ENCODE measurements at regions not wholly inside any gene's neighbourhood (a gene's known extent, or its start where the extent isn't known, plus 50 kb on each side); places are given as distances from the start of the nearest gene placed in this dataset.

- DNase-seq (ENCODE audit: extremely low spot score, insufficient read length, low read depth) (no peak), FAIRE-seq (no peak)
These were observed 1117.8 kb downstream of the IGSF11 start for GRCh38 chr3:117916839-117917238.

DNA sequence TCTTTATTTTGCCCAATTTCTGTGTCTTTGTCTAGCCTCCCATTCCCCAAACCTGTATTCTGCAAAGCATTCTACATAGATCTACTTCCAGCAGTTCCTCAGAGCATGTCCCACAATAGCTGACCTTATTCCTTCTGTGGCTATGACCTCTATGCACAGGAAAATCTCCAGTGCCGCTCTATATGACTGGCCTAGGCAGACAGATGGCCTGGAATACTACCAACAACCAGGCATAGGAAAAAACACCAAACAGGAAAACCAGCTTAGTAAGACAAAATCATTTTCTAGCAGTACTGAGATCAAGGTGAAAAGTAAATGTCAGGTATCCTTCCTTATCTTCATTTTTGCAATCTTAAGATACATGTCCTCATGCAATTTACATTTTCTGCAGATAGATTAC is 1115.0 kb downstream of the IGSF11 start:
- no peak for FAIRE-seq
- no peak for DNase-seq (ENCODE audit: extremely low spot score, insufficient read length, low read depth)

GRCh38 chr3:117920253-117920898 is 1114.3 kb downstream of the IGSF11 start:
- DNase-seq (ENCODE audit: extremely low spot score, insufficient read length, low read depth) (no peak), FAIRE-seq (no peak)

GRCh38 chr3:117921411-117921810 is 1113.2 kb downstream of the IGSF11 start:
- no peak for DNase-seq (ENCODE audit: extremely low spot score, insufficient read length, low read depth)
- FAIRE-seq = no peak

DNA sequence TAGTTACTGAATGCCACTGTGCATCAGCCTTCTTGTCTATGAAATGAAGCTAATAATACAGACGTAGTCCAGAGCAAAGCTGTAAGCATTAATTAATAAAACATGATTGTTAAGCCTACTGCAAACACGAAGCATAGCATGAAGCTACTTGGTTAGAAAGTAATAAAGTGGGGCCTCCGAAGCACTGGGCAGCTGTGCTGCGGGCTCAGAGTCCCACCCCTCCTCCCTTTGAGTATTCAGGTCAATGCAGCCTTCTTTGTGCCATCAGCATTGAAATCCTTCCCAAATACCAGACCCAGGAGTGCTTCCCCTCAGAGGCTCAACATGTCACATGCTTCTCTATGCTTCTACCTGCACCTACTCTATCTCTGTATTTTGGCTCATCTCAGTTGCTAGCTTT is 1112.6 kb downstream of the IGSF11 start:
- DNase-seq (ENCODE audit: extremely low spot score, insufficient read length, low read depth) = no peak
- FAIRE-seq = no peak

GRCh38 chr3:117926819-117927218 is 1107.8 kb downstream of the IGSF11 start:
- no peak for DNase-seq (ENCODE audit: extremely low spot score, insufficient read length, low read depth)
- no peak for FAIRE-seq

DNA sequence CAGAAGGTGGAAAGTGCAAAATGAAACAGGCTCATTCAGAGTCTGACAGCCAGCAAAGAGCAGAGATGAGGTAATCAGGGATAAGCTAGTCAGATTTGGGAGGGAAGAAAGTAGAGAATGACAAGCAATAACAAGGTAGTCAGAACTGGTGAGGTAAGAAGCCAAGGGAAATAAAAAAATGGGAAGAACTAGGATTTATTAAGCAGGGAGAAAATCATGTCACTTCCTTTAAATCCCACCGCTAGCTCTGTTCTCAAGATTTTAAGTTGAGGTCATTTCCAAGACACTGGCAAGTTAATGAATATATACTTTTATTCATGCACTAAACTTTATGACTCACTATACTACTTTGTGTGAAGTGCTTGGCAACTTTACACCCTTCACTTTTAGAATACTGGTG is 1106.8 kb downstream of the IGSF11 start:
- no peak for DNase-seq (ENCODE audit: extremely low spot score, insufficient read length, low read depth)
- FAIRE-seq = no peak

GRCh38 chr3:117928836-117929235 is 1105.8 kb downstream of the IGSF11 start:
- FAIRE-seq (no peak), DNase-seq (ENCODE audit: extremely low spot score, insufficient read length, low read depth) (no peak)

- no peak for DNase-seq (ENCODE audit: extremely low spot score, insufficient read length, low read depth)
- FAIRE-seq = no peak
These were observed 1102.2 kb downstream of the IGSF11 start for GRCh38 chr3:117932441-117932840.

- FAIRE-seq (no peak), DNase-seq (ENCODE audit: extremely low spot score, insufficient read length, low read depth) (no peak)
These were observed 1098.5 kb downstream of the IGSF11 start for GRCh38 chr3:117936159-117936558.

GRCh38 chr3:117938974-117939373 is 1095.7 kb downstream of the IGSF11 start:
- no peak for FAIRE-seq

DNA sequence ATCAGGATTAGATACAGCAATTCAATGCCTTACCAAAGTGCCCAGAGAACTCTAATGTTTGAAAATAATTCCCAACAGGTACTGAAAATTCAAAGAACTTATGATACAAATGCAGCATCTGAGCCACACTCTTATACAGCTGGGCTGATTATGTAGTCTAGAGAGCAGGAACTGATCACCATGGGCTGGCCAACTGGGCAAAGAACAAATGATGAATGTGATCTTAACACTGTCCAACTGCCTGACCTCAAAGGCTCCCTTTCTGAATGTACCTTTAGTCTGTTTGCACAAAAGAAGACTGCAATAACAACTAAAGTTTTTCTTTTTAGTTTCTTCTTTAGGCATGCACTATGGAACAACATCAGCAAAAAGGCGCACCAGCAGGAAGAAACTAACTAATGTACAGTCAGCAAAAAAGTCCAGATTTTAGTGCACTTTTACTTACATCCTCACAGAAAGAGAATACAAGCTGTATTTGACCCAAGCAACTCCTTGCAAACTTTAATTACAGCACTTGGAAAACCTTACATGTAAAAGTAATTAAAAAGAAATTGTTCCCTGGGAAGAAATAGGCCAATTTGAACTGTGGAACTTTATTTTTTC is 1095.1 kb downstream of the IGSF11 start:
- FAIRE-seq = no peak
- no peak for DNase-seq (ENCODE audit: extremely low spot score, insufficient read length, low read depth)

More at GRCh38 chr3:117938974-117939373, 1095.7 kb downstream of the IGSF11 start:
- no peak for DNase-seq (ENCODE audit: extremely low spot score, insufficient read length, low read depth)

- FAIRE-seq (no peak), DNase-seq (ENCODE audit: extremely low spot score, insufficient read length, low read depth) (no peak)
These were observed 1093.6 kb downstream of the IGSF11 start for GRCh38 chr3:117941015-117941414.

- DNase-seq (ENCODE audit: extremely low spot score, insufficient read length, low read depth) (no peak), FAIRE-seq (no peak)
These were observed 1092.9 kb downstream of the IGSF11 start for GRCh38 chr3:117941756-117942155.

DNA sequence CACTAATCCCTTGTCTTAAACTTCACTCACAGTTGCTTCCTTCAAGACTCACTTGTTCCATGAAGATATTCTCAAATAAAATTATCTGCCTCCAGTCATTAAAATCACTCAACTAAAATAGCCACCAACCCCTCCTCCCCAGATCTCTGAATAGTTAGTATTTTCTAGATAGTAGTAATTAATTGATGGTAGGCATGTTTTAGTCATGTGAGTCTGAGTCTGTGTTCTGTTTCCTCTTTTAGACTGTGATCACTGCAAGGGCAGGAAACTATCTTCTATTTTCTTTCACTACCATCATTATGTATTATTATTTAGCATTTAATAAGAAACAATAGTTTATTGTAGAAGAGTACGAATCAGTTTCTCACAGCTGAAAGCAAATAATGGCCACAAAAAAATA is 1080.5 kb downstream of the IGSF11 start:
- no peak for FAIRE-seq
- no peak for DNase-seq (ENCODE audit: extremely low spot score, insufficient read length, low read depth)

- DNase-seq (ENCODE audit: extremely low spot score, insufficient read length, low read depth) = no peak
- FAIRE-seq = no peak
These were observed 1079.5 kb downstream of the IGSF11 start for GRCh38 chr3:117955196-117955595.

DNA sequence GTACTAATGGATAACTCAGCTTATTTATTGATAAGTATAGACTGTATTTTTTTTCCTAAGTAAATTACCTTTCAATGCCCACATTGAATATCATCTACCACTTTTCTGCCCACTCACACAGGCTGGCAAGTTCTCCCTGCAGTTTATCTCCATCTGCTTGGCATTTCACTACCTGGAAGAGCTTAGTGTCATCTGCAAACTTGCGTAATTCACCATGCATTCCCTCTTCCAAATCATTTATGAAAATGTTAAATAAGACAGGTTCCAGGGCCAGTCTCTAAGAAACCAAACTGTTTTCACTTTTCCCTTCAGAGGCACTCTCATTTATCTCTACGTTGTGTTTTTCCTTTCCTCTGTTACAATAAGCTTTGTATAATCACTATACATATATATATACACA is 1076.6 kb downstream of the IGSF11 start:
- no peak for DNase-seq (ENCODE audit: extremely low spot score, insufficient read length, low read depth)
- FAIRE-seq = no peak

DNA sequence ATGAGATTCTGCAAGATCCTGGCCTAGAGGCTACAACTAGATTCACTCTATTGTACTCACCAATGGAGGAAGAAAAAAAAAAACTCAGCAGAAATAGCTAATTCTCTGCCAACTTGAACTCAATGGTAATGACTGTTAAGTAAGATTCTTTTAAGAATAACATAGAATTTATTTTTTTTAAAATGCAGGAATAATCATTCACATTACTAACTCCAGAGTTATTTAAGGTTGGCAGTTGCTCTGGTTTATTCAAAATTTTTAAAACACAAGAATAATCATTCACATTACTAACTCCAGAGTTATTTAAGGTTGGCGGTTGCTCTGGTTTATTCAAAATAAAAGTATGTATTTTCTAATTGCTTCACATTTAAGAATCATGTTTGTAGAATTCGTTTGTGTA is 1071.9 kb downstream of the IGSF11 start:
- DNase-seq (ENCODE audit: extremely low spot score, insufficient read length, low read depth) (no peak), FAIRE-seq (no peak)

GRCh38 chr3:117963858-117964257 is 1070.8 kb downstream of the IGSF11 start:
- no peak for FAIRE-seq
- no peak for DNase-seq (ENCODE audit: extremely low spot score, insufficient read length, low read depth)

GRCh38 chr3:117964814-117965213 is 1069.8 kb downstream of the IGSF11 start:
- no peak for DNase-seq (ENCODE audit: extremely low spot score, insufficient read length, low read depth)
- FAIRE-seq = no peak

DNA sequence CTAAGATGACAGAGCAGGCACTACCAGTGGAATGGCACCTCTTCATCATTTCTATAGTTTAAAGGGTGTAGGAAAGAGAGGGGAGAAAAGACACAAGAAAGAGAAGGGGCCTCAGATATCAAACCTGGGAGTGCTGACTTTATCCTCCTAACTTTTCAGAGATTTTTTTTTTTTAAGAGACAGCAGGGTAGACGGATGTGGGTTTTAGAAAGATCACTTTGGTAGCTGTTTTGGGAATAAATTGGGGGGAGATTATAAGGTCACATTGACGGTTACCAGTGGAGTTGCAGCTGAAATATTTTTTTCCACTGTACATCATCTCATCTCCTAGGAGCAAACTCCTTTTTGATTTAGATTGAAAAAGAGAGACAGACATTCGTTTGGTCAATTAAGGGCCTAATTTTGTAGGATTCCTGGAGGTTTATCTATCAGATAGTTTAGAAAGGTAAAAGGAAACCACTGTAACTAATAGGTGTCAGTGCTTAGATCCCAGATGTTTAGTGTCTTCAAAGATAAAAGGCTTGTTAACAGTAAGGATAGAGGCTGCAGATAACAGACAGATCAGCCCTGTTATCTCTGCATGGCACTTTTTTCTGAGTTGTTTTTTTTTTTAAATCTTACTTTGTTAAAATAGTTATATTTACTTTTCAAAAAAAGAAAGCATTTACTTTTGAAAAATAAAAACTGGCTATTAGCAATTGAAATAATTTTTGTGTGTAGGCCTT is 1057.0 kb downstream of the IGSF11 start:
- FAIRE-seq (no peak), DNase-seq (ENCODE audit: extremely low spot score, insufficient read length, low read depth) (no peak)
